Right lobe of liver (tissue), 6 donors: ENCODE measurements at regions not wholly inside any gene's neighbourhood (a gene's known extent, or its start where the extent isn't known, plus 50 kb on each side); places are given as distances from the start of the nearest gene placed in this dataset.

Experiments
- ATAC-seq, 4 donors: fragments of 200-7000 bp; cut with Tn5 transposase; one replicate each; pipeline ENCODE4 v1.9.1; 2020; ENCODE audit warnings: mild to moderate bottlenecking in 4 of 4, moderate library complexity in 4 of 4
- DNase-seq, 3 donors: peaks; one replicate each; pipeline ENCODE4 v3.0.0-alpha.2; 2020
- H3K27ac ChIP-seq, 3 donors: fragments of 200-600 bp; one replicate each; pipeline ENCODE4 v1.8.0; 2022
- H3K27me3 ChIP-seq, 2 donors: fragments of 200-600 bp; one replicate each; pipeline ENCODE4 v1.8.0; 2022
- H3K36me3 ChIP-seq, 4 donors: fragments of 200-600 bp; sonication (generic) in 1 of 4; one replicate each; pipeline versions ENCODE4 v1.5.1 to v1.8.0; 2017 to 2022; ENCODE audit warnings: control low read depth in 1 of 4
- H3K4me1 ChIP-seq, 4 donors: fragments of 200-600 bp; sonication (generic) in 1 of 4; one replicate each; pipeline versions ENCODE4 v1.5.1 to v1.8.0; 2017 to 2022; ENCODE audit warnings: control low read depth in 1 of 4
- H3K4me3 ChIP-seq, 3 donors: fragments of 200-600 bp; one replicate each; pipeline ENCODE4 v1.8.0; 2022
- H3K9me3 ChIP-seq, 4 donors: fragments of 200-600 bp; sonication (generic) in 1 of 4; one replicate each; pipeline versions ENCODE4 v1.5.1 to v1.8.0; 2017 to 2022; ENCODE audit warnings: control low read depth in 1 of 4
- POLR2A ChIP-seq: fragments of 450-650 bp; IDR thresholded peaks from one replicate; pipeline ENCODE4 v1.6.1; 2017; ENCODE audit warnings: antibody characterized with exemption, mild to moderate bottlenecking
- WGBS: methylation state at CpG from one replicate; pipeline ENCODE4 v1.1.6; 2018; ENCODE audit warnings: low coverage, low lambda C conversion rate; ENCODE audit not compliant: insufficient coverage; ENCODE audit errors: missing lambda C conversion rate; 5-methylcytosine and 5-hydroxymethylcytosine counted together
- intact Hi-C, 2 donors: fragments of 100-400 bp; cut with DNase I; formaldehyde crosslinking; loops; one replicate each; pipeline versions ENCODE4 v1.11.2 to v1.14.1; 2022
- TF ChIP-seq, protein P1 (sequence below), 4 donors: fragments of 200-600 bp in 3 of 4; fragments of 450-650 bp in 1 of 4; IDR thresholded peaks; one replicate each; pipeline versions ENCODE4 v1.5.1 to v1.8.0; 2016 to 2022; ENCODE audit warnings: antibody characterized with exemption in 4 of 4, mild to moderate bottlenecking in 2 of 4
- donor health status: DM: no; HTN: yes; CAD: no.
- donor health status: DM: no; HTN: no; CAD: no.
- donor health status: DM: no; HTN: no; CAD: no.
- donor health status: DM: no; HTN: yes; CAD: no.
- donor health status: DM: no; HTN: yes; CAD: no.

- ATAC-seq, result no peak
- TF ChIP-seq POLR2A, result no peak
- TF ChIP-seq, protein P1, sequence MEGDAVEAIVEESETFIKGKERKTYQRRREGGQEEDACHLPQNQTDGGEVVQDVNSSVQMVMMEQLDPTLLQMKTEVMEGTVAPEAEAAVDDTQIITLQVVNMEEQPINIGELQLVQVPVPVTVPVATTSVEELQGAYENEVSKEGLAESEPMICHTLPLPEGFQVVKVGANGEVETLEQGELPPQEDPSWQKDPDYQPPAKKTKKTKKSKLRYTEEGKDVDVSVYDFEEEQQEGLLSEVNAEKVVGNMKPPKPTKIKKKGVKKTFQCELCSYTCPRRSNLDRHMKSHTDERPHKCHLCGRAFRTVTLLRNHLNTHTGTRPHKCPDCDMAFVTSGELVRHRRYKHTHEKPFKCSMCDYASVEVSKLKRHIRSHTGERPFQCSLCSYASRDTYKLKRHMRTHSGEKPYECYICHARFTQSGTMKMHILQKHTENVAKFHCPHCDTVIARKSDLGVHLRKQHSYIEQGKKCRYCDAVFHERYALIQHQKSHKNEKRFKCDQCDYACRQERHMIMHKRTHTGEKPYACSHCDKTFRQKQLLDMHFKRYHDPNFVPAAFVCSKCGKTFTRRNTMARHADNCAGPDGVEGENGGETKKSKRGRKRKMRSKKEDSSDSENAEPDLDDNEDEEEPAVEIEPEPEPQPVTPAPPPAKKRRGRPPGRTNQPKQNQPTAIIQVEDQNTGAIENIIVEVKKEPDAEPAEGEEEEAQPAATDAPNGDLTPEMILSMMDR (IDR thresholded peaks at IDR 0.05), result no peak
- Histone ChIP-seq H3K4me3 (no peak overlapping the region), H3K27me3 (no peaks in the 10 kb centered on the region), H3K27ac (no peak overlapping the region), H3K4me1 (no peaks in the 10 kb centered on the region), H3K36me3 (no peaks in the 10 kb centered on the region), H3K9me3 (no peaks in the 10 kb centered on the region)
- whole genome bisulfite sequencing, result 46% methylated on average over 3 of the region's 3 CpGs
- no peak for DNase-seq
- intact Hi-C loops, result no loop called here
Observed at GRCh38 chrX:104325213-104325585, 70.5 kb upstream of the ESX1 start.

DNA sequence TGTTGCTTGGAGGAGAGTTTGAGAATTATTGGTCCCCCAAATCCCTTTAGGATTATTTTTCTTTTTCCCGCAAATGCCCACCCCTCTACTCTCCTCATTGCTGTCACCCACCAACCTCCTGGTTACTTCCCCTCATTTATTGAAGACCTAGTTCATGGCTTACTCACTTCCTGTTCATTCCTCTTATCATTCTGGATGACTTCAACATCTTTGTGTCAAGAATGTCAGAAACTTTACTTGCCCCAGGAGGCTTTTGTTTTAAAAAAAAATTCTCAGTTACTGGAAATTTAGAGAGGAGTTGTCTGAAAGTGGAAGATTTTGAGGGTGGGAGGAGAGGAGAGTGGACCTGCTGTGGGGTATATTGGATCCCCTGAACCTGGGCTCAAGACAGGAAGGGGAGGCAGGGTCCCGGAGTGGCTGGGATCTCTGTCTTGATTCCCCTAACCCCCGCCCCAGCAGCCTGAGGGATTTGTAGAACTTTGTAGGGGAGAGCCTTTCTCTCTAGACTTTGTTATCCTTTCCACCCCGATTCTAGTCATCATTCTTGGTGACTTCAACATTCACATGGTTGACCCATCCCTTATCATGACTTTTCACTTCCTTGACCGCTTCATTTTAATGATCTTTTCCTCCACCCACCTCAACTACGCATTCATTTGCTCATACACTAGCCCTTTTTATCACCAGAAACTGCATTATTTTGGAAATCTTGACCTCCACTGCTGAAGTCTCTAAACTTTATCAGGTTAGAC is 69.9 kb upstream of the ESX1 start:
- Histone ChIP-seq H3K9me3 (no peaks in the 10 kb centered on the region), H3K4me1 (no peaks in the 10 kb centered on the region), H3K27ac (no peak overlapping the region), H3K36me3 (no peaks in the 10 kb centered on the region), H3K27me3 (no peaks in the 10 kb centered on the region), H3K4me3 (no peak overlapping the region)
- DNase-seq (no peak), ATAC-seq (no peak)
- 80% methylated on average over 3 of the region's 6 CpGs for WGBS
- intact Hi-C loops, result no loop called here
- no peak for TF ChIP-seq POLR2A
- TF ChIP-seq, protein P1 (IDR thresholded peaks at IDR 0.05), result no peak

DNA sequence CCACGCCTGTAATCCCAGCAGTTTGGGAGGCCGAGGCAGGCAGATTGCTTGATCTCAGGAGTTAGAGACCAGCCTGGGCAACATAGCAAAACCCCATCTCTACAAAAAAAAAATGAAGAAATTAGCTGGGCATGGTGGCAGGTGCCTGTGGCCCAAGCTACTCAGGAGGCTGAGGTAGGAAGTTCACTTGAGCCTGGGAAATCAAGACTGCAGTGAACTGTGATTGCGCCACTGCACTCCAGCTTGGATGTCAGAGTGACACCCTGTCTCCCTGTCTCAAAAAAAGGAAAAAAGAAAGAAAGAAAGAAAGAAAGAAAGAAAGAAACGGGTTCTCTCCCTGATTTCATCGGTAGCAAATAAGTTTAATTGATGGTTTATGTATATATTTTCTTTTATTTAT is 64.6 kb upstream of the ESX1 start:
- DNase-seq, result no peak
- H3K27me3 ChIP-seq, result no peaks in the 10 kb centered on the region
- H3K4me1 ChIP-seq, result no peaks in the 10 kb centered on the region
- intact Hi-C loops, result no loop called here
- H3K27ac ChIP-seq, result no peak overlapping the region
- no peak overlapping the region for H3K4me3 ChIP-seq
- WGBS, result 73% methylated on average over 5 of the region's 5 CpGs
- TF ChIP-seq, protein P1 (IDR thresholded peaks at IDR 0.05), result no peak
- no peak for TF ChIP-seq POLR2A
- no peaks in the 10 kb centered on the region for H3K36me3 ChIP-seq
- no peaks in the 10 kb centered on the region for H3K9me3 ChIP-seq
- ATAC-seq, result no peak

GRCh38 chrX:104318330-104319009 is 63.7 kb upstream of the ESX1 start:
- WGBS, result 54% methylated on average over 4 of the region's 4 CpGs
- DNase-seq, result peak in 2 of 3 donors; percentile 25 to 49
- no peak overlapping the region for H3K27ac ChIP-seq

DNA sequence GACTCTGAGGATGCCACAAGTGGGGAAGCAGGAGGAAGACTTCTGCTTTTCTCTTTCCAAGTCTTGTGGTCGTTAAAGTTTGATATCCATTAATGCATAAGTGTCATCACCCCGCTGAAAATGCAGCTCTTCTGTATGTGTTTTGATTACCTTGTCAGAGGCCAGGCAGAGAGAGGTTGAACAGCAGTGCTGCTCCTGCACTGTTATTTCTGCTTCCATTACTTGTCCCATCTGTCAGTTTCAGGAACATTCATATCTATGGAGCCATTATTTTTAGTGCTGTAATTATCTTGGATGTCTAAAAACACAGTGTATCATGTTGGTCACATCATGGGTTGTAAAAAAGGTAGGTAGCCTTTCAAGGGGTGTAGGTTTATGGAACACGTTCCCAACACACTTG is 62.0 kb upstream of the ESX1 start:
- H3K4me1 ChIP-seq, result no peaks in the 10 kb centered on the region
- no peak for DNase-seq
- intact Hi-C loops, result no loop called here

More at GRCh38 chrX:104318330-104319009, 63.7 kb upstream of the ESX1 start:
- H3K9me3 ChIP-seq, result no peaks in the 10 kb centered on the region
- peak; percentile 93 to 99 (median 96) for ATAC-seq
- H3K27me3 ChIP-seq, result no peaks in the 10 kb centered on the region
- H3K36me3 ChIP-seq, result no peaks in the 10 kb centered on the region
- no peaks in the 10 kb centered on the region for H3K4me1 ChIP-seq
- no peak overlapping the region for H3K4me3 ChIP-seq
- TF ChIP-seq POLR2A, result no peak
- intact Hi-C loops, result no loop called here

More for the DNA sequence above, 62.0 kb upstream of the ESX1 start:
- ATAC-seq, result no peak
- no peaks in the 10 kb centered on the region for H3K27me3 ChIP-seq
- no peak overlapping the region for H3K4me3 ChIP-seq
- TF ChIP-seq, protein P1 (IDR thresholded peaks at IDR 0.05), result no peak
- no peak for TF ChIP-seq POLR2A
- 61% methylated on average over 3 of the region's 3 CpGs for WGBS
- no peaks in the 10 kb centered on the region for H3K36me3 ChIP-seq
- no peaks in the 10 kb centered on the region for H3K9me3 ChIP-seq
- H3K27ac ChIP-seq, result no peak overlapping the region
